GM12878 (cell line): ENCODE measurements at regions not wholly inside any gene's neighbourhood (a gene's known extent, or its start where the extent isn't known, plus 50 kb on each side); places are given as distances from the start of the nearest gene placed in this dataset.

Source experiments
- ATAC-seq: fragments of 200-7000 bp; cut with Tn5 transposase; 3 replicates; pipeline ENCODE4 v1.9.1; 2020; ENCODE audit warnings: mild to moderate bottlenecking, moderate library complexity
- BruUV-seq: library from RNA; stranded (reverse); fragments of 400-500 nt; replicated peaks from 2 replicates; lab custom pipeline; 2021; lab: Mats Ljungman, UMichigan
- CTCF ChIA-PET: fragments of 300-600 bp; sonication (Branson Sonifier 250); formaldehyde crosslinking; extraction: SDS; loops from one replicate; lab custom pipeline; 2021; ENCODE audit warnings: inconsistent platforms; lab: Yijun Ruan, JAX
- POLR2A ChIA-PET: fragments of 350-600 bp; formaldehyde crosslinking; extraction: SDS; loops from one replicate; lab custom pipeline; 2021; ENCODE audit warnings: inconsistent platforms; lab: Charles Lee
- RAD21 ChIA-PET: fragments of 300-600 bp; sonication (Branson Sonifier 250); formaldehyde crosslinking; loops from one replicate; lab custom pipeline; 2023; ENCODE audit warnings: antibody characterized with exemption; ENCODE audit not compliant: unreplicated experiment; lab: Charles Lee
- SMC1A ChIA-PET: fragments of 300-600 bp; sonication (Branson Sonifier 250); formaldehyde crosslinking; loops from one replicate; lab custom pipeline; 2023; ENCODE audit not compliant: unreplicated experiment, uncharacterized antibody; lab: Charles Lee
- DNase-seq: peaks from one replicate; pipeline ENCODE4 v3.0.0-alpha.2; 2011; ENCODE audit warnings: low read depth, low spot score
- FAIRE-seq: peaks from 3 replicates; lab custom pipeline; 2011; peaks lifted over from hg19 to GRCh38; lab: Jason Lieb, UNC
- H2AFZ ChIP-seq: 2 replicates; pipeline ENCODE4 v1.6.0; 2011; ENCODE audit warnings: low read depth, low read length, control low read depth; ENCODE audit not compliant: control insufficient read depth
- H3K27ac ChIP-seq: 2 replicates; pipeline ENCODE4 v1.5.1; 2011; ENCODE audit warnings: control low read depth; ENCODE audit not compliant: control insufficient read depth, insufficient read depth
- H3K27me3 ChIP-seq, 2 experiments: replicated peaks in 1 of 2; 2 replicates each; pipeline versions ENCODE4 v1.6.0 to v1.6.1; 2011; ENCODE audit warnings: low read length in 1 of 2; ENCODE audit not compliant: control insufficient read depth in 2 of 2, insufficient read depth in 2 of 2
- H3K36me3 ChIP-seq, 2 experiments: 2 replicates each; pipeline ENCODE4 v1.5.1; 2011; ENCODE audit warnings: low read length in 1 of 2; ENCODE audit not compliant: control insufficient read depth in 2 of 2, insufficient read depth in 2 of 2
- H3K4me1 ChIP-seq: 2 replicates; pipeline ENCODE4 v1.6.1; 2011; ENCODE audit warnings: mild to moderate bottlenecking, low read length, moderate library complexity, mixed read lengths; ENCODE audit not compliant: control insufficient read depth, insufficient read depth
- H3K4me2 ChIP-seq: 2 replicates; pipeline ENCODE4 v1.6.0; 2011; ENCODE audit warnings: control low read depth; ENCODE audit not compliant: control insufficient read depth, insufficient read depth
- H3K4me3 ChIP-seq: fragments of 200-600 bp; sonication (generic); 2 replicates; pipeline ENCODE4 v1.5.1; 2016
- H3K79me2 ChIP-seq: 2 replicates; pipeline ENCODE4 v1.6.0; 2011; ENCODE audit warnings: low read length; ENCODE audit not compliant: control insufficient read depth, insufficient read depth
- H3K9ac ChIP-seq: 2 replicates; pipeline ENCODE4 v1.8.0; 2011; ENCODE audit warnings: low read length, control low read depth, mixed read lengths; ENCODE audit not compliant: control insufficient read depth, insufficient read depth
- H3K9me3 ChIP-seq: replicated peaks from 3 replicates; pipeline ENCODE4 v1.5.1; 2011; ENCODE audit warnings: mild to moderate bottlenecking, low read length; ENCODE audit not compliant: control insufficient read depth, insufficient read depth
- H4K20me1 ChIP-seq: 2 replicates; pipeline ENCODE4 v1.6.0; 2011; ENCODE audit not compliant: control insufficient read depth, insufficient read depth
- RAD21 ChIP-seq: IDR thresholded peaks from 2 replicates; pipeline ENCODE4 v1.6.1; 2011; ENCODE audit warnings: mild to moderate bottlenecking, low read depth, low read length, moderate library complexity; ENCODE audit not compliant: insufficient read depth
- SPI1 ChIP-seq: IDR thresholded peaks from 2 replicates; pipeline ENCODE4 v1.6.1; 2011; ENCODE audit warnings: low read depth, mild to moderate bottlenecking, low read length, moderate library complexity, borderline replicate concordance; ENCODE audit not compliant: insufficient read depth
- STAT3 ChIP-seq: IDR thresholded peaks from 2 replicates; pipeline ENCODE4 v1.6.1; 2011; ENCODE audit warnings: low read depth, low read length, improper control_type of control experiment
- ZNF217 ChIP-seq: fragments of 450-650 bp; IDR thresholded peaks from 2 replicates; pipeline ENCODE4 v1.6.1; 2017; ENCODE audit warnings: antibody characterized with exemption, mild to moderate bottlenecking
- in situ Hi-C: fragments of 300-500 bp; cut with MboI; formaldehyde crosslinking; loops from 9 replicates; pipeline ENCODE4 v1.14.3; 2018; ENCODE audit warnings: mixed read lengths
- intact Hi-C: fragments of 100-400 bp; cut with micrococcal nuclease; formaldehyde crosslinking; loops from one replicate; pipeline ENCODE4 v1.14.2; 2022; ENCODE audit not compliant: unreplicated experiment
- TF ChIP-seq, protein P1 (sequence below): fragments of 450-650 bp; IDR thresholded peaks from 2 replicates; pipeline ENCODE4 v1.6.1; 2018; ENCODE audit warnings: borderline replicate concordance, mild to moderate bottlenecking; ENCODE audit not compliant: partially characterized antibody

GRCh38 chr10:33739031-33739430 is 404.6 kb upstream of the NRP1 start:
- Histone ChIP-seq H3K36me3 (no peaks in the 10 kb centered on the region), H3K4me1 (no peaks in the 10 kb centered on the region), H3K79me2 (no peaks in the 10 kb centered on the region), H3K27ac (no peak overlapping the region), H3K9ac (no peak overlapping the region), H2AFZ (no peak overlapping the region), H3K27me3 (no peaks in the 10 kb centered on the region), H3K9me3 (no peaks in the 10 kb centered on the region; the same call in 2 of the 3 replicates), H4K20me1 (no peaks in the 10 kb centered on the region), H3K4me2 (no peak overlapping the region), H3K4me3 (no peak overlapping the region)
- no peak for DNase-seq
- intact Hi-C loops (no loop called here), in situ Hi-C loops (no loop called here)
- ChIA-PET RAD21 (interaction anchor here (0.6 to 1.3 kb wide), 5 partner anchors 10 to 406 kb away, joined by 3 to 7 read pairs (median 3); no protein-coding TSS in a partner anchor), SMC1A (interaction anchor here (0.7 to 2.6 kb wide), 7 partner anchors 9 to 899 kb away, joined by 3 to 10 read pairs (median 4); no protein-coding TSS in a partner anchor), CTCF (no interaction called here), POLR2A (interaction anchor here (0.7 kb wide), 2 partner anchors 57 to 668 kb away, joined by 3 to 4 read pairs; no protein-coding TSS in a partner anchor)
- no peak for TF ChIP-seq STAT3
- TF ChIP-seq, protein P1, sequence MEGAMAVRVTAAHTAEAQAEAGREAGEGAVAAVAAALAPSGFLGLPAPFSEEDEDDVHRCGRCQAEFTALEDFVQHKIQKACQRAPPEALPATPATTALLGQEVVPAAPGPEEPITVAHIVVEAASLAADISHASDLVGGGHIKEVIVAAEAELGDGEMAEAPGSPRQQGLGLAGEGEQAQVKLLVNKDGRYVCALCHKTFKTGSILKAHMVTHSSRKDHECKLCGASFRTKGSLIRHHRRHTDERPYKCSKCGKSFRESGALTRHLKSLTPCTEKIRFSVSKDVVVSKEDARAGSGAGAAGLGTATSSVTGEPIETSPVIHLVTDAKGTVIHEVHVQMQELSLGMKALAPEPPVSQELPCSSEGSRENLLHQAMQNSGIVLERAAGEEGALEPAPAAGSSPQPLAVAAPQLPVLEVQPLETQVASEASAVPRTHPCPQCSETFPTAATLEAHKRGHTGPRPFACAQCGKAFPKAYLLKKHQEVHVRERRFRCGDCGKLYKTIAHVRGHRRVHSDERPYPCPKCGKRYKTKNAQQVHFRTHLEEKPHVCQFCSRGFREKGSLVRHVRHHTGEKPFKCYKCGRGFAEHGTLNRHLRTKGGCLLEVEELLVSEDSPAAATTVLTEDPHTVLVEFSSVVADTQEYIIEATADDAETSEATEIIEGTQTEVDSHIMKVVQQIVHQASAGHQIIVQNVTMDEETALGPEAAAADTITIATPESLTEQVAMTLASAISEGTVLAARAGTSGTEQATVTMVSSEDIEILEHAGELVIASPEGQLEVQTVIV, result no peak
- TF ChIP-seq ZNF217, result 0 out of 2 replicates have a peak, but pooled peaks have one; percentile 38
- TF ChIP-seq RAD21, result no peak
- TF ChIP-seq SPI1, result peak; percentile 23; the same call in 1 of the 2 replicates
- peak; percentile 8; the same call in 2 of the 3 replicates for ATAC-seq
- BruUV-seq, result no TSS peak
- no peak for FAIRE-seq
